H7 (cell line): ENCODE measurements at regions not wholly inside any gene's neighbourhood (a gene's known extent, or its start where the extent isn't known, plus 50 kb on each side); places are given as distances from the start of the nearest gene placed in this dataset.
"Not testable (repeated sequence)": the region's sequence is repeated elsewhere in the genome, so short reads cannot be mapped to it uniquely, and the experiment has no call there.

Experiments
- DNase-seq: peaks from one replicate; pipeline ENCODE4 v3.0.0; 2012
- H3K27me3 ChIP-seq: 2 replicates; pipeline ENCODE4 v1.6.0; 2011; ENCODE audit warnings: mild to moderate bottlenecking, low read length; ENCODE audit not compliant: control insufficient read depth, insufficient read depth
- H3K36me3 ChIP-seq: replicated peaks from 2 replicates; pipeline ENCODE4 v1.5.1; 2011; ENCODE audit warnings: low read length; ENCODE audit not compliant: control insufficient read depth, insufficient read depth
- H3K4me3 ChIP-seq: 2 replicates; pipeline ENCODE4 v1.5.1; 2011; ENCODE audit warnings: low read depth, mild to moderate bottlenecking, control low read depth, low read length, moderate library complexity; ENCODE audit not compliant: insufficient read depth

GRCh38 chr10:65275296-65275695, 1650.5 kb upstream of the LRRTM3 start:
- Histone ChIP-seq H3K36me3 (no peaks in the 10 kb centered on the region), H3K4me3 (no peak overlapping the region), H3K27me3 (no peaks in the 10 kb centered on the region)
- DNase-seq, result no peak

DNA sequence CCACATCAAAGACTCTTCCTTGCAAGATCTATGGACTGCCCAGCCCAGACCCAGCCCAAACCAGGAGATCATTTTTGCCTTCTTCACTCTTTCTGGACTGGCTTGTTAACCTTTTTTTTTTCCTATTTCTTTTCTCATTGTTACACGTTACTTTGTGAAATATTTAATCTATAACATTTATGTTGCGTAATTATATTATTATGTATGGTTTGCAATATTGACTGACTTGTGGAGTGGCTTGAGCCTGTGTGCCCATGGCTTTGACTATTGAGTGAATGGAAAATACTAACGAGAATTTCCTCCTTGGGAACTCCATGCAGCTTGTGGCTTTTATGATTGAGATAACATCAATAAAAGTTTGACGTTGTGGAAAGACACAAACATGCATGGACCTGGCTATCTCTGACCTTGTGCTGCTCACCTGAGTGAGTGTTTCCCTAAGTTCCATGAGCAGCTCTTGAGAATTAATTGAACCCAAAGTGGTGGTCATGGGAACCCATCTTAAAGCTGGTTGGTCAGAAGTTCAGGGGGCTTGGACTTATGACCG, 1641.3 kb upstream of the LRRTM3 start:
- no peak for DNase-seq
- no peaks in the 10 kb centered on the region for H3K36me3 ChIP-seq
- no peak overlapping the region for H3K4me3 ChIP-seq
- H3K27me3 ChIP-seq, result no peaks in the 10 kb centered on the region

DNA sequence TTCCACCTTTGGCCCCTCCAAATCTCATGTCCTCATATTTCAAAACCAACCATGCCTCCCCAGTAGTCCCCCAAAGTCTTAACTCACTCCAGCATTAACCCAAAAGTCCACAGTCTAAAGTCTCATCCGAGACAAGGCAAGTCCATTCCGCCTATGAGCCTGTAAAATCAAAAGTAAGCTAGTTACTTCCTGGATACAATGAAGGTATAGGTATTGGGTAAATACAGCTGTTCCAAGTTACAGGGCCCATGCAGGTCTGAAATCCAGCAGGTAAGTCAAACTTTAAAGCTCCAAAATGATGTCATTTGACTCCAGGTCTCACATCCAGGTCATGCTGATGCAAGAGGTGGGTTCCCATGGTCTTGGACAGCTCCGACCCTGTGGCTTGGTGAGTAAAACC, 1640.1 kb upstream of the LRRTM3 start:
- H3K4me3 ChIP-seq, H3K27me3 ChIP-seq, H3K36me3 ChIP-seq, DNase-seq: not testable (repeated sequence)

- H3K27me3 ChIP-seq, result no peaks in the 10 kb centered on the region
- DNase-seq, result no peak
- no peaks in the 10 kb centered on the region for H3K36me3 ChIP-seq
- no peak overlapping the region for H3K4me3 ChIP-seq
These were observed 1634.5 kb upstream of the LRRTM3 start for GRCh38 chr10:65291286-65291685.

DNA sequence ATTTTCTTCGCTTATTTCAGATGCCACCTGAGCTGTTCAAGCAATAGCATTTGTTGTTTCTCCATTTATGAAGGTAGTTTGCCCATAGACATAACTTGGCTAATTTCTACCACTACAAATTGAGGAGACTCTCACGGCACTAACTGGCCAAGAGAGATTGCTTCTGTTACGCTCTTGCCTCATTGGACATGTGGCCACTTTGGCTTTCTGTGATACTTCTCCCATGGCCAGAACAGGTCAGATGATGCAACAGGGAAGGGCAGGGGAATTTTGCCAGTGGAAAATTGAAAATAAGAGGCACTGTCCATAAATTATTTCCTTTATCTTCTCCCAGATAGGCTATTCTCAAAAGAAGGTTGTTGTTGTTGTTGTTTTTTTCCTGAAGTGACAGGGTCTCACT, 1633.3 kb upstream of the LRRTM3 start:
- H3K4me3 ChIP-seq, result no peak overlapping the region
- DNase-seq, result no peak
- H3K36me3 ChIP-seq, result no peaks in the 10 kb centered on the region
- no peaks in the 10 kb centered on the region for H3K27me3 ChIP-seq

DNA sequence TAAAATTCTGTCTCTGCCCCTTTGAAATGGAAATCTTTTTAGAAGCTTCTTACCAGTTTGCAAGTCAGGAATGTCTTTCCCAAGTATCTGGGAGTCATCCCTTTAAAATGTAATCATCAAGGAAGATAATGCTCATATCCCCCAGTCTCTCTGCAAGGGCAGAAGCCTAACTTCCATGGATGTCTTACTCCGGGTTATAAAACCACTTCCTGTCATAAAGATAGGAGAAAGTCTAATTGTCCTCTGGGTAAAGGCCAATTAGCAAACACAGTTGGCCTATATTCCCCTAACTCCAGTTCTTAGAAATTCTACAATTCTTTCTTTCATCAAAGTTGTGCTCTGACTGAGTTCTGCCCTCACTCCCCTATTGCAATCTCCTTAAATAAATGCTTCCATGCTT, 1631.5 kb upstream of the LRRTM3 start:
- Histone ChIP-seq H3K36me3 (no peaks in the 10 kb centered on the region), H3K4me3 (no peak overlapping the region), H3K27me3 (no peaks in the 10 kb centered on the region)
- DNase-seq, result no peak

GRCh38 chr10:65301181-65301580, 1624.7 kb upstream of the LRRTM3 start:
- H3K4me3 ChIP-seq, result no peak overlapping the region
- H3K36me3 ChIP-seq, result no peaks in the 10 kb centered on the region
- DNase-seq, result no peak
- no peaks in the 10 kb centered on the region for H3K27me3 ChIP-seq

- H3K27me3 ChIP-seq, result no peaks in the 10 kb centered on the region
- DNase-seq, result no peak
- no peaks in the 10 kb centered on the region for H3K36me3 ChIP-seq
- no peak overlapping the region for H3K4me3 ChIP-seq
These were observed 1619.6 kb upstream of the LRRTM3 start for GRCh38 chr10:65306201-65306600.

- no peak overlapping the region for H3K4me3 ChIP-seq
- no peaks in the 10 kb centered on the region for H3K36me3 ChIP-seq
- H3K27me3 ChIP-seq, result no peaks in the 10 kb centered on the region
- no peak for DNase-seq
These were observed 1613.0 kb upstream of the LRRTM3 start for GRCh38 chr10:65312876-65313275.

DNA sequence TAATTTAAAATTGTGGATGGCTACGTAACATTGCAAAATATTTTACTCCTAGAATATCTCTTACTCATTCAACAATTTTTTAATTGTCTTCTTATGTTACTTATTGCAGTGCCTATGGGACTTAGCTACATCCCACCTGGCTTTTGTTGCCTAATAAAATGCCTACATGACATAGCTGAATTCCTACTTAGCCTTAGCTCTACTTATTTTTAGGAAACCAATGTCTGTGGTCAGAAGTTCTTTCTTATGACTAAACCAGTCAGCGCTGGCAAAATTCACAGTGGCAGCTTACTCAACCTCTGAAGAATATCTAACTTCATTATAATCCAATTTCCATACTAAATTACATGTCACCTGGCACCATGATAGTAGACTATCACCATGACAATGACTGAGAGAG, 1612.4 kb upstream of the LRRTM3 start:
- DNase-seq, result no peak
- H3K36me3 ChIP-seq, result no peaks in the 10 kb centered on the region

GRCh38 chr10:65314253-65314652, 1611.6 kb upstream of the LRRTM3 start:
- Histone ChIP-seq H3K4me3 (no peak overlapping the region), H3K27me3 (no peaks in the 10 kb centered on the region), H3K36me3 (no peaks in the 10 kb centered on the region)
- no peak for DNase-seq

More for the DNA sequence above, 1612.4 kb upstream of the LRRTM3 start:
- Histone ChIP-seq H3K4me3 (no peak overlapping the region), H3K27me3 (no peaks in the 10 kb centered on the region)

DNA sequence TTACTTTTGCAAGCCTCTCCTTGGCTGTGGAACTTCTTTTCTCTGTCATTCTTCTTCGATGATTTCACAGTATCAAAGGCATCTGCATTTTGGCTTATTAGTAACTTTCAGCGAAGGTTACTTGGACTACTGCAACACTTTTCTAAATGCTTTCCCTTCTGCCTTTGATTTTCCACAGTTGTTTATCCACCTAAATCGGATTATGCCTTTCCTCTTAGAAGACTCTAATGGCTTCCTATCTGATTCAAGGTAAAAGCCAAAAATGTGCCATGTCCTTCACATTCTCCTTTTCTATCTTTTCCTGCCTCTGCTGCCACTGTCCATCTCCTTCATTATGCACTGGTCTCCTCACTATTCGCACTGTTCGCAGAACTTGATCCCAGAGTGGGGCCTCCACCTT, 1606.3 kb upstream of the LRRTM3 start:
- H3K36me3 ChIP-seq, result no peaks in the 10 kb centered on the region
- no peak overlapping the region for H3K4me3 ChIP-seq
- H3K27me3 ChIP-seq, result no peaks in the 10 kb centered on the region
- no peak for DNase-seq

DNA sequence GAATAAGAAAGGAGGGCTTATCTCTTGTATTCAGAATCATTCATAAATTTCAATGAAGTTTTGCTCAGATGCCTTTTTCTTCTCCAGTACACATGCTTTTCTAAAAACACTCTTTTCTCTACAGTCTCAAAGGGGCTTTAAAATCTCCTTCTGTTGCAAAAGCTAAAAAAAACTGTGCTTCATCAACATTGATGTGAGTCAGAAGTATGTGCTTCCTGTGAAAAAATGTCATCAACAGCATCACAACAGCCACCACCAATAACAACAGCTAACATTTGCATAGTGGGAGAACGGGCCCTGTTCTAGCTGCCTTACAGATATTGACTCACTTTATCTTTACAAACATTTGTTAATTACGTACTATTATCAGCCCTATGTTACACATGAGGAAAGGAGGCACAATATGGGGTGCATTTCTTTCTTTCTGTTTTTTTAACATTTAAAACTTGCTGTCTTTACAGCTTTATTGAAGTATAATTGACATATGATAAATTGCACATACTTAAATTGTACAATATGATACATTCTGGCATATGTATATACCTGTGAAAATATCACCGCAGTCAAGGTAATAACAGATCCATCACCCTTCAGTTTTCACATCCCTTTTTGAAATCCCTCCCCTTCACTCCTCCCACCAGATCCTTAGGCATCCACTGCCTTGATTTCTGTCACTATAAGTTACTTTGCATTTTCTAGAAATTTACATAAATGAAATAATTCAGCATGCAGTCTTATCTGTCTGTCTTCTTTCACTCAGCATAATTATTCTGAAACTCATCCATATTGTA, 1605.4 kb upstream of the LRRTM3 start:
- Histone ChIP-seq H3K27me3 (no peaks in the 10 kb centered on the region), H3K4me3 (no peak overlapping the region), H3K36me3 (no peaks in the 10 kb centered on the region)
- DNase-seq, result no peak

- Histone ChIP-seq H3K36me3 (no peaks in the 10 kb centered on the region), H3K4me3 (no peak overlapping the region), H3K27me3 (no peaks in the 10 kb centered on the region)
- no peak for DNase-seq
These were observed 1602.0 kb upstream of the LRRTM3 start for GRCh38 chr10:65323802-65324201.

DNA sequence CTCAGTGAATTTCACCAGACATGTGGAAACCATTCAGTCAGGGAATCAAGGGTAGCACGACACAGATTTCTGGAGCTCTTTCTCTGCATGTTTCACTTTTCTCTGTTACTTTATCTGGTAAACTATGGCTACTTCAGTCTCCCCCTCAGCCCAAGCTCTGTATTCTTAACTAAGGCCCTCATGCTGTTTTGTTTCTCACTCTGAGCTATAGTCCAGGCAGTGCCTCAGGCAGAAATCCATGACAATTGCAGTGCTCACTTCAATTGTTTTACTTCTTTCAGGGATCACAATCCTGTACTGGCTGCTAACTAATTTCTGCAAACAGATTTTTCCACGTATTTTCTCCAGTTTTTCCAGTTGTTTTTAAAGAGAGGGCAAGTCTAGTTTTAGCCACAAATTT, 1599.9 kb upstream of the LRRTM3 start:
- DNase-seq, result peak; percentile 9
- Histone ChIP-seq H3K4me3 (no peak overlapping the region), H3K27me3 (no peaks in the 10 kb centered on the region), H3K36me3 (no peaks in the 10 kb centered on the region)
